ENCODE measurements at regions not wholly inside any gene's neighbourhood (a gene's known extent, or its start where the extent isn't known, plus 50 kb on each side); places are given as distances from the start of the nearest gene placed in this dataset.

GRCh38 chr1:75673399-75673798, 51.1 kb upstream of the ACADM start:
- Histone ChIP-seq H2AFZ (ENCODE audit: low read depth, low read length) (no peak overlapping the region), H3K27me3 (ENCODE audit: low read depth, low read length) (no peaks in the 10 kb centered on the region), H4K20me1 (ENCODE audit: insufficient read depth, low read length) (no peaks in the 10 kb centered on the region), H3K4me3 (ENCODE audit: low read length) (no peak overlapping the region), H3K79me2 (ENCODE audit: low read length) (no peaks in the 10 kb centered on the region), H3K4me1 (ENCODE audit: low read length) (peaks cover 7% of the 10 kb centered on the region), H3K4me2 (ENCODE audit: low read length) (no peak overlapping the region), H3K9ac (ENCODE audit: low read length) (no peak overlapping the region), H3K9me3 (ENCODE audit: insufficient read depth, low read length) (no peaks in the 10 kb centered on the region), H3K27ac (ENCODE audit: low read length) (no peak overlapping the region), H3K36me3 (replicated peaks; ENCODE audit: low read depth, low read length) (no peaks in the 10 kb centered on the region)
- TF ChIP-seq CTCF (IDR thresholded peaks at IDR 0.05; ENCODE audit: low read depth, low read length) (no peak), EZH2phosphoT487 (IDR thresholded peaks at IDR 0.05; ENCODE audit: low read depth) (no peak)

- Histone ChIP-seq H3K4me2 (ENCODE audit: low read length) (no peak overlapping the region), H3K4me1 (ENCODE audit: low read length) (peaks cover 4% of the 10 kb centered on the region), H3K36me3 (replicated peaks; ENCODE audit: low read depth, low read length) (no peaks in the 10 kb centered on the region), H3K27ac (ENCODE audit: low read length) (no peak overlapping the region), H3K9ac (ENCODE audit: low read length) (no peak overlapping the region), H3K9me3 (ENCODE audit: insufficient read depth, low read length) (no peaks in the 10 kb centered on the region), H3K79me2 (ENCODE audit: low read length) (no peaks in the 10 kb centered on the region), H4K20me1 (ENCODE audit: insufficient read depth, low read length) (no peaks in the 10 kb centered on the region), H3K27me3 (ENCODE audit: low read depth, low read length) (no peaks in the 10 kb centered on the region), H3K4me3 (ENCODE audit: low read length) (no peak overlapping the region), H2AFZ (ENCODE audit: low read depth, low read length) (no peak overlapping the region)
- TF ChIP-seq EZH2phosphoT487 (IDR thresholded peaks at IDR 0.05; ENCODE audit: low read depth): no peak
- TF ChIP-seq CTCF (IDR thresholded peaks at IDR 0.05; ENCODE audit: low read depth, low read length): no peak
Observed at GRCh38 chr1:75673885-75674284, 50.6 kb upstream of the ACADM start.

Measured in OCI-LY3 (cell line).